ENCODE measurements at regions not wholly inside any gene's neighbourhood (a gene's known extent, or its start where the extent isn't known, plus 50 kb on each side); places are given as distances from the start of the nearest gene placed in this dataset.

GRCh38 chr14:43155258-43155657 lies 1351.8 kb downstream of the FSCB start:
- Histone ChIP-seq H3K4me1 (no peaks in the 10 kb centered on the region), H3K27me3 (no peaks in the 10 kb centered on the region), H3K27ac (no peak overlapping the region), H3K9me3 (no peaks in the 10 kb centered on the region), H3K4me3 (no peak overlapping the region), H3K36me3 (no peaks in the 10 kb centered on the region)
- TF ChIP-seq POLR2A (IDR thresholded peaks at IDR 0.05) (no peak), EP300 (IDR thresholded peaks at IDR 0.05; ENCODE audit: low read depth) (no peak), POLR2AphosphoS5 (IDR thresholded peaks at IDR 0.05) (no peak), CTCF (IDR thresholded peaks at IDR 0.05) (no peak)
- in situ Hi-C loops (cut with MboI; ENCODE audit: low pct_ligation_motif_present in 1 of 4, low pct_unique_long_range_greater_than_20kb in 1 of 4, low sequenced_read_pairs in 3 of 4) (no loop called here), intact Hi-C loops (cut with DNase I; ENCODE audit: low total_unique reads) (no loop called here)
- 86 to 89% methylated on average over 1 of the region's 1 CpG for WGBS, 2 donors (ENCODE audit: low coverage in 1 of 2)
- no peak for DNase-seq

- WGBS, 2 donors (ENCODE audit: low coverage in 1 of 2), result 68 to 87% methylated on average over 3 of the region's 3 CpGs
- no peak for DNase-seq
- H3K4me3 ChIP-seq, result no peak overlapping the region
- no peak for TF ChIP-seq EP300 (IDR thresholded peaks at IDR 0.05; ENCODE audit: low read depth)
- TF ChIP-seq POLR2AphosphoS5 (IDR thresholded peaks at IDR 0.05), result no peak
- TF ChIP-seq POLR2A (IDR thresholded peaks at IDR 0.05), result no peak
- no peak for TF ChIP-seq CTCF (IDR thresholded peaks at IDR 0.05)
- no peaks in the 10 kb centered on the region for H3K27me3 ChIP-seq
- H3K36me3 ChIP-seq, result no peaks in the 10 kb centered on the region
- in situ Hi-C loops (cut with MboI; ENCODE audit: low pct_ligation_motif_present in 1 of 4, low pct_unique_long_range_greater_than_20kb in 1 of 4, low sequenced_read_pairs in 3 of 4) (no loop called here), intact Hi-C loops (cut with DNase I; ENCODE audit: low total_unique reads) (no loop called here)
- no peak overlapping the region for H3K27ac ChIP-seq
- no peaks in the 10 kb centered on the region for H3K4me1 ChIP-seq
- no peaks in the 10 kb centered on the region for H3K9me3 ChIP-seq
Measured at GRCh38 chr14:43147485-43147884, 1359.6 kb downstream of the FSCB start.

GRCh38 chr14:43145361-43145760 lies 1361.7 kb downstream of the FSCB start:
- in situ Hi-C loops (cut with MboI; ENCODE audit: low pct_ligation_motif_present in 1 of 4, low pct_unique_long_range_greater_than_20kb in 1 of 4, low sequenced_read_pairs in 3 of 4) (no loop called here), intact Hi-C loops (cut with DNase I; ENCODE audit: low total_unique reads) (no loop called here)
- H3K27ac ChIP-seq, result no peak overlapping the region
- 68 to 75% methylated on average over 2 of the region's 2 CpGs for WGBS, 2 donors (ENCODE audit: low coverage in 1 of 2)
- no peaks in the 10 kb centered on the region for H3K4me1 ChIP-seq
- no peaks in the 10 kb centered on the region for H3K27me3 ChIP-seq
- no peaks in the 10 kb centered on the region for H3K9me3 ChIP-seq
- H3K36me3 ChIP-seq, result no peaks in the 10 kb centered on the region
- TF ChIP-seq POLR2A (IDR thresholded peaks at IDR 0.05) (no peak), POLR2AphosphoS5 (IDR thresholded peaks at IDR 0.05) (no peak), CTCF (IDR thresholded peaks at IDR 0.05) (no peak), EP300 (IDR thresholded peaks at IDR 0.05; ENCODE audit: low read depth) (no peak)
- no peak for DNase-seq
- no peak overlapping the region for H3K4me3 ChIP-seq

- DNase-seq, result no peak
- Histone ChIP-seq H3K27ac (no peak overlapping the region), H3K9me3 (no peaks in the 10 kb centered on the region), H3K4me3 (no peak overlapping the region), H3K4me1 (no peaks in the 10 kb centered on the region), H3K36me3 (no peaks in the 10 kb centered on the region), H3K27me3 (no peaks in the 10 kb centered on the region)
- intact Hi-C loops (cut with DNase I; ENCODE audit: low total_unique reads) (no loop called here), in situ Hi-C loops (cut with MboI; ENCODE audit: low pct_ligation_motif_present in 1 of 4, low pct_unique_long_range_greater_than_20kb in 1 of 4, low sequenced_read_pairs in 3 of 4) (no loop called here)
- TF ChIP-seq EP300 (IDR thresholded peaks at IDR 0.05; ENCODE audit: low read depth) (no peak), CTCF (IDR thresholded peaks at IDR 0.05) (no peak)
- 50 to 53% methylated on average over 2 of the region's 2 CpGs for WGBS, 2 donors (ENCODE audit: low coverage in 1 of 2)
Measured at GRCh38 chr14:43143106-43143505, 1364.0 kb downstream of the FSCB start.
